ENCODE measurements at regions not wholly inside any gene's neighbourhood (a gene's known extent, or its start where the extent isn't known, plus 50 kb on each side); places are given as distances from the start of the nearest gene placed in this dataset.

- no peak for TF ChIP-seq CTCF (IDR thresholded peaks at IDR 0.05; ENCODE audit: borderline replicate concordance, control extremely low read depth, extremely low read depth, insufficient read depth, missing control alignments)
- in situ Hi-C loops (cut with MboI; ENCODE audit: low sequenced_read_pairs, unreplicated experiment) = no loop called here
- DNase-seq (ENCODE audit: low spot score) = no peak
Measured at GRCh38 chr12:83769151-83769550, 1082.4 kb downstream of the TMTC2 start.

GRCh38 chr12:83767723-83768122, 1081.0 kb downstream of the TMTC2 start:
- no peak for TF ChIP-seq CTCF (IDR thresholded peaks at IDR 0.05; ENCODE audit: borderline replicate concordance, control extremely low read depth, extremely low read depth, insufficient read depth, missing control alignments)
- DNase-seq (ENCODE audit: low spot score) = no peak
- in situ Hi-C loops (cut with MboI; ENCODE audit: low sequenced_read_pairs, unreplicated experiment) = no loop called here

GRCh38 chr12:83763425-83763824, 1076.7 kb downstream of the TMTC2 start:
- TF ChIP-seq CTCF (IDR thresholded peaks at IDR 0.05; ENCODE audit: borderline replicate concordance, control extremely low read depth, extremely low read depth, insufficient read depth, missing control alignments) = no peak
- in situ Hi-C loops (cut with MboI; ENCODE audit: low sequenced_read_pairs, unreplicated experiment) = no loop called here

GRCh38 chr12:83759906-83760305, 1073.2 kb downstream of the TMTC2 start:
- in situ Hi-C loops (cut with MboI; ENCODE audit: low sequenced_read_pairs, unreplicated experiment) = no loop called here
- DNase-seq (ENCODE audit: low spot score) = no peak
- TF ChIP-seq CTCF (IDR thresholded peaks at IDR 0.05; ENCODE audit: borderline replicate concordance, control extremely low read depth, extremely low read depth, insufficient read depth, missing control alignments) = no peak

More at GRCh38 chr12:83763425-83763824, 1076.7 kb downstream of the TMTC2 start:
- DNase-seq (ENCODE audit: low spot score) = no peak

GRCh38 chr12:83758888-83759631, 1072.4 kb downstream of the TMTC2 start:
- in situ Hi-C loops (cut with MboI; ENCODE audit: low sequenced_read_pairs, unreplicated experiment) = no loop called here
- TF ChIP-seq CTCF (IDR thresholded peaks at IDR 0.05; ENCODE audit: borderline replicate concordance, control extremely low read depth, extremely low read depth, insufficient read depth, missing control alignments) = no peak
- DNase-seq (ENCODE audit: low spot score) = no peak

GRCh38 chr12:83753904-83754303, 1067.2 kb downstream of the TMTC2 start:
- in situ Hi-C loops (cut with MboI; ENCODE audit: low sequenced_read_pairs, unreplicated experiment) = no loop called here
- no peak for DNase-seq (ENCODE audit: low spot score)
- TF ChIP-seq CTCF (IDR thresholded peaks at IDR 0.05; ENCODE audit: borderline replicate concordance, control extremely low read depth, extremely low read depth, insufficient read depth, missing control alignments) = no peak
